Adrenal gland (tissue), 9 donors: ENCODE measurements at regions not wholly inside any gene's neighbourhood (a gene's known extent, or its start where the extent isn't known, plus 50 kb on each side); places are given as distances from the start of the nearest gene placed in this dataset.

ENCODE experiments used
- DNase-seq, 7 donors: peaks; one replicate each; pipeline ENCODE4 v3.0.0-alpha.2; 2019 to 2020
- H3K27ac ChIP-seq, 5 donors: fragments of 200-600 bp; sonication (generic) in 4 of 5; 1 replicate in 3 of 5; 2 replicates in 2 of 5; pipeline versions ENCODE4 v1.5.1 to v1.8.0; 2016 to 2020; ENCODE audit warnings: mild to moderate bottlenecking in 1 of 5
- H3K27me3 ChIP-seq: fragments of 200-600 bp; 2 replicates; pipeline ENCODE4 v1.8.0; 2021
- H3K36me3 ChIP-seq, 2 donors: fragments of 200-600 bp; replicated peaks in 1 of 2; 1 replicate in 1 of 2; 2 replicates in 1 of 2; pipeline versions ENCODE4 v1.5.1 to v1.8.0; 2018 to 2022
- H3K4me1 ChIP-seq, 2 donors: fragments of 200-600 bp; replicated peaks in 1 of 2; 1 replicate in 1 of 2; 2 replicates in 1 of 2; pipeline versions ENCODE4 v1.5.1 to v1.8.0; 2018 to 2021
- H3K4me3 ChIP-seq, 4 donors: fragments of 200-600 bp; sonication (generic) in 3 of 4; one replicate each; pipeline ENCODE4 v1.5.1; 2016 to 2018
- H3K9me3 ChIP-seq, 3 donors: fragments of 200-600 bp; sonication (generic) in 1 of 3; replicated peaks in 1 of 3; 1 replicate in 2 of 3; 2 replicates in 1 of 3; pipeline versions ENCODE4 v1.5.1 to v1.8.0; 2016 to 2021
- POLR2A ChIP-seq, 2 donors: fragments of 450-650 bp; IDR thresholded peaks; one replicate each; pipeline ENCODE4 v1.6.1; 2017; ENCODE audit warnings: antibody characterized with exemption in 2 of 2, mild to moderate bottlenecking in 2 of 2, moderate library complexity in 1 of 2
- WGBS, 4 donors: extraction: QIAGEN DNeasy Blood & Tissue Kit in 2 of 4; methylation state at CpG; one replicate each; pipeline versions ENCODE4 v1.1.5 to v1.1.7; 2013 to 2017; 5-methylcytosine and 5-hydroxymethylcytosine counted together
- intact Hi-C, 2 donors: fragments of 100-400 bp; cut with DNase I; formaldehyde crosslinking; loops; one replicate each; pipeline versions ENCODE4 v1.14.1 to v1.15.0; 2022 to 2023
- TF ChIP-seq, protein P1 (sequence below), 6 experiments: fragments of 450-650 bp in 4 of 6; fragments of 200-600 bp in 2 of 6; sonication (generic) in 1 of 6; IDR thresholded peaks; 1 replicate in 5 of 6; 2 replicates in 1 of 6; pipeline versions ENCODE4 v1.5.1 to v1.8.0; 2016 to 2021; ENCODE audit warnings: antibody characterized with exemption in 6 of 6, mild to moderate bottlenecking in 2 of 6, moderate library complexity in 1 of 6
- donor health status: healthy with polysubstance abuse.
- donor health status: Bipolar disorder and iron deficiency.
- donor health status: DM: yes; HTN: yes; CAD: no.
- donor health status: DM: no; HTN: no; CAD: no.
- donor health status: DM: no; HTN: no; CAD: no.

DNA sequence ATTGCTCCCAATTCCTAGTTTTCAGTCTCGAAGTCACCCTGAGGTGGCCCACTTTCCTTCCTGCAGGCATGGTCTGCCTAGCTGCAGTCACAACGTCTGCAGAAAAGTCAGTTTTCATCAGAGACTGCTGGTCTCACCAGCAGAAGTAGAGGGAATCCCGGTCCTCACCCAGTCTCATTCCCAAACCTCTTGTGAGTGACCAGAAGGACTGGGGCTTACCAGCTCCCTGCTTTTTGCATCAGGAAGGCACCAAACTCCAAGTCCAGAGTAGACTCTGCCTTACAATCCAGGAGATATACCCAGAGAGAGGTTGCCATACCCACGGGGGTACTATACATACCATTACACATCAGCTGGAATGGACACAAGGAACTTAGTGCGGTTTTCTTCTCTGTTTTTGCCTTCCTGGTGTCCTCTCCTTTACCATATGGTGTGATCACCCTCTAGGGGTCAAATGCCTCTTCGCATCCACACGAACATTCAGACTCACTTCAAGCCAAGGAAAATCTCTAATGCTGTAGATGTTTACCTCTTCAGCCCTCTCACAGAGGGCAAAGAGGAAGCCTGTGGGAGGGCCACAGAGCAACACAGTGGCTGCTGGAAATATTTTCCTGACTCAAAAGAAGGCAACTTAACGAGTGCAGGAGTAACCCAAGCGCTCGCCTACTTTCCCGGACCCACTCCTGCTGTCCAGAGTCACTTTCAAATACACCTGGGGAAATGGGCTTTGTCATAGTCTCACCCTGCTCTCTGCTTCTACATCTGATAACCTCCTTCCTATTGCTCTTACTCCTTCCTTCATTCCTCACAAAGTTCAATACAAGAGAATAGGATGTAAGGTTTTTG is 220.9 kb downstream of the C7orf25 start:
- H3K4me1 ChIP-seq: no peaks in the 10 kb centered on the region
- H3K27me3 ChIP-seq: no peaks in the 10 kb centered on the region
- WGBS, 4 donors: 61 to 71% (median 67%) methylated on average over 10 to 11 of the region's 11 CpGs
- no peaks in the 10 kb centered on the region for H3K36me3 ChIP-seq
- no peaks in the 10 kb centered on the region for H3K9me3 ChIP-seq
- intact Hi-C loops: loop anchor here in 1 of 2 donors (10.0 kb wide), 2 partner anchors 144 to 746 kb away; no protein-coding TSS in a partner anchor
- peak in 5 of 7 donors; percentile 19 to 44 (median 33) for DNase-seq
- H3K4me3 ChIP-seq: no peak overlapping the region
- no peak overlapping the region for H3K27ac ChIP-seq
- TF ChIP-seq POLR2A (IDR thresholded peaks at IDR 0.05): no peak
- TF ChIP-seq, protein P1, sequence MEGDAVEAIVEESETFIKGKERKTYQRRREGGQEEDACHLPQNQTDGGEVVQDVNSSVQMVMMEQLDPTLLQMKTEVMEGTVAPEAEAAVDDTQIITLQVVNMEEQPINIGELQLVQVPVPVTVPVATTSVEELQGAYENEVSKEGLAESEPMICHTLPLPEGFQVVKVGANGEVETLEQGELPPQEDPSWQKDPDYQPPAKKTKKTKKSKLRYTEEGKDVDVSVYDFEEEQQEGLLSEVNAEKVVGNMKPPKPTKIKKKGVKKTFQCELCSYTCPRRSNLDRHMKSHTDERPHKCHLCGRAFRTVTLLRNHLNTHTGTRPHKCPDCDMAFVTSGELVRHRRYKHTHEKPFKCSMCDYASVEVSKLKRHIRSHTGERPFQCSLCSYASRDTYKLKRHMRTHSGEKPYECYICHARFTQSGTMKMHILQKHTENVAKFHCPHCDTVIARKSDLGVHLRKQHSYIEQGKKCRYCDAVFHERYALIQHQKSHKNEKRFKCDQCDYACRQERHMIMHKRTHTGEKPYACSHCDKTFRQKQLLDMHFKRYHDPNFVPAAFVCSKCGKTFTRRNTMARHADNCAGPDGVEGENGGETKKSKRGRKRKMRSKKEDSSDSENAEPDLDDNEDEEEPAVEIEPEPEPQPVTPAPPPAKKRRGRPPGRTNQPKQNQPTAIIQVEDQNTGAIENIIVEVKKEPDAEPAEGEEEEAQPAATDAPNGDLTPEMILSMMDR (IDR thresholded peaks at IDR 0.05): peak; percentile 13 to 49 (median 46)

DNA sequence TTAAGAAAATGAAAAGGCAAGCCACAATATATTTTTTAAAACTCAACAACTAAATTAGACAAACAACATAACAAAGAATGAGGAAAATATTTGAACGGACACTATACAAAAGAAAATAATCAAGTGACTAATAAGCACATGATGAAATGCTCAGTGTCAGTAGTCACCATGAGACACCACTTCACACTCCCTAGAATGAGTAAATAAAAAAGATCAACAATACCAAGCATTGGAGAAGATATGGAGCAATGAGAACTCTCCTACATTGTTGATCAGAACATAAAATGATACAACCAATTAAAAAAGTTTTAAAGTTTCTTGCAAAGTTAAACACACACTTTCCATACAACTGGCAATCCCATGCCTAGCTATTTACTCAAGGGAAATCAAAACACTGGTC is 222.2 kb downstream of the C7orf25 start:
- no peak for DNase-seq
- Histone ChIP-seq H3K4me3 (no peak overlapping the region), H3K27ac (no peak overlapping the region), H3K36me3 (no peaks in the 10 kb centered on the region), H3K27me3 (no peaks in the 10 kb centered on the region), H3K4me1 (no peaks in the 10 kb centered on the region), H3K9me3 (no peaks in the 10 kb centered on the region)
- TF ChIP-seq, protein P1 (IDR thresholded peaks at IDR 0.05): no peak
- TF ChIP-seq POLR2A (IDR thresholded peaks at IDR 0.05): no peak
- intact Hi-C loops: loop anchor here in 1 of 2 donors (10.0 kb wide), 2 partner anchors 145 to 745 kb away; no protein-coding TSS in a partner anchor
- 81 to 91% (median 89%) methylated on average over 1 of the region's 1 CpG for WGBS, 4 donors

DNA sequence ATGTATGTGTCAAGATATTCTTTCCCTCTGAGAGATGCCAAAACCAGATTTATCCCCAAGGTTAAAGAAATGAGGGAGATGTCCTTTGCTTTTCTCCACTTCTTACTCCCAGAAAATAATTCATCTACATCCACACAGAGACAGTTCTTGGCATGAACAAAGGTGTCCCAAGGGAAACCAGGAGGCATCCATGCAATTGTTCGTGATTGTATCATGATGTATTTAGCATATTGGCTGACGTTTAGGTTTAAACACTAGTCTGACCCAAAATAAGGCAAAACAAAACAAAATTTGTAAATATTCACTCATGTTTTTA is 223.9 kb downstream of the C7orf25 start:
- TF ChIP-seq, protein P1 (IDR thresholded peaks at IDR 0.05): no peak
- TF ChIP-seq POLR2A (IDR thresholded peaks at IDR 0.05): no peak
- WGBS, 4 donors: 62 to 71% (median 69%) methylated on average over 2 of the region's 2 CpGs
- Histone ChIP-seq H3K36me3 (no peaks in the 10 kb centered on the region), H3K4me3 (no peak overlapping the region), H3K4me1 (no peaks in the 10 kb centered on the region), H3K9me3 (no peaks in the 10 kb centered on the region), H3K27ac (no peak overlapping the region), H3K27me3 (no peaks in the 10 kb centered on the region)
- intact Hi-C loops: no loop called here
- DNase-seq: no peak

DNA sequence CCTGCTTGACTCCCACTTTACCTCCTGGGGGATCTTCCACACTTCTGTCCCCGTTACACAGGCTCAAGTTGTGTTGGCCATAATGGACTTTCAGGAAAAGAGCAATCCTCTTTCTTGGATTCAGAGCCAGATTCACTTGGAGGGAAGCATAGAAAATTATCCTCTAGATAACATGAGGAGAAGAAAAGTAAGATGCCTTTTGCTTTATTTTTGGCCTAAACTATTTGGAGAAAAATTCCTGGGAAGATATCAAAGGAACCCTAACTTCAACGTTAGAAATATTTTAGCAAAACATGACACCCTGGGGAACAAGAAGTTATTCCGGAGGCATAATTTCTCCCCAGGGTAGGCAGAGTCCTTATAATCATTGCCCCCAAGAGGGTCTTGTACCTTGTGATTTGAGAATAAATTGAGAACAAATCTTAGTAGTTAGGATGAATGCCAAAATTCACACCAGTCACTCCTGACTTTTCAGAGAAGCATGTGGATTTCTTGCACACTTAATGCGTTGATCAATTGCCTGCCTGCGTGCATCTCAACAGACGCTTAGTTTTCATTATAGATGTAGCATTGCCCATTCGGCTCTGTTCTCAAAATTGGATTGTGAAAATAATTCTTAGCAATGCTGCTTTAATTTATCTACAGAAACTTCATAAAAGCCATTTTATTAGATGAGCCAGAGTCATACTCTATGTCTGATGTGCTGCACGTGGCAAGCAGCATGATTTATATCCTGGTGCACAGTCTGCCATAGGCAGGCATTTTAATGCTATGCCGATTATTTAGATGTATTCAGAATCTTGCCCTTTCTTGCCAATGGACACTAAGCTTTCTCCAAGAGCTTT is 224.4 kb downstream of the C7orf25 start:
- H3K4me1 ChIP-seq: no peaks in the 10 kb centered on the region
- intact Hi-C loops: no loop called here
- no peaks in the 10 kb centered on the region for H3K27me3 ChIP-seq
- no peak overlapping the region for H3K4me3 ChIP-seq
- no peaks in the 10 kb centered on the region for H3K36me3 ChIP-seq
- no peak overlapping the region for H3K27ac ChIP-seq
- WGBS, 4 donors: 66 to 72% (median 70%) methylated on average over 9 of the region's 9 CpGs
- no peaks in the 10 kb centered on the region for H3K9me3 ChIP-seq
- no peak for DNase-seq
- no peak for TF ChIP-seq POLR2A (IDR thresholded peaks at IDR 0.05)
- TF ChIP-seq, protein P1 (IDR thresholded peaks at IDR 0.05): no peak
